ENCODE measurements at regions not wholly inside any gene's neighbourhood (a gene's known extent, or its start where the extent isn't known, plus 50 kb on each side); places are given as distances from the start of the nearest gene placed in this dataset.
"Not testable (repeated sequence)": the region's sequence is repeated elsewhere in the genome, so short reads cannot be mapped to it uniquely, and the experiment has no call there.

DNA sequence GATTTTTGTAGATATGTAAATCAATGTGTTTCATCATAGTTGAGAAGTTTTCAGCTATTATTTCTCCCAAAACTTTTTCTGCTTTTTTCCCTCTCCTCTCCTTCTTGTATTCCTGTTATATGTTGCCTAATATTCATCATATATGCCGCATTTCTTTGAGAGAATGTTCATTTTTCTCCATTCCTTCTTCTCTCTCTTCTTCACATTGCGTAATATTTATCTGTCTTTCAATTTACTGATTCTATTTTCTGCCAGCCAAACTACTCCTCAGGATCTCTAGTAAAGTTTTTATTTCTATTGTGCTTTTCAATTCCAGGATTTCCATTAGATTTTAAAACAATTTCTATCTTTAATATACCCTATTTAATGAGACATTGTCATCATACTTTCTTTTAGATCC is 896.8 kb downstream of the EPHA7 start:
- no peak for DNase-seq (ENCODE audit: low read depth in 3 of 3)

GRCh38 chr6:92521553-92521952 is 897.8 kb downstream of the EPHA7 start:
- no peak for DNase-seq (ENCODE audit: low read depth in 3 of 3)

GRCh38 chr6:92510137-92510536 is 909.2 kb downstream of the EPHA7 start:
- DNase-seq (ENCODE audit: low read depth in 3 of 3), result no peak

DNA sequence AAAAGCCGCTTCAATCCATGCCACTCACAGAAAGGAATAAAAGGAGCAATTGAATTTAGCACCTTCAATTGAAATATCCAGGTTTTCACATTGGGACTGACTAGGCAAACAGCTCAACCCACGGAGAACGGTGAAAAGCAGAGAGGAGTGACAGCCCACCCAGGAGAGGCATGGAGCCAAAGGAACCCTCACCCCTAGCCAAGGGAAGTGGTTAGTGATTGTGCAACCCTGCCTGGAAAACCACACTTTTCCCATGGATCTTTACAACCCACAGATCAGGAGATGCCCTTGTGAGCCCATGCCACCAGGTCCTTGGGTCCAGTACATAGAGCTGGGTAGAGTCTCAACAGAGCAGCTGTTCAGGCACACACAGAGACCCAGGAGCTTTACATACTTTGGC is 911.8 kb downstream of the EPHA7 start:
- no peak for DNase-seq (ENCODE audit: low read depth in 3 of 3)

DNA sequence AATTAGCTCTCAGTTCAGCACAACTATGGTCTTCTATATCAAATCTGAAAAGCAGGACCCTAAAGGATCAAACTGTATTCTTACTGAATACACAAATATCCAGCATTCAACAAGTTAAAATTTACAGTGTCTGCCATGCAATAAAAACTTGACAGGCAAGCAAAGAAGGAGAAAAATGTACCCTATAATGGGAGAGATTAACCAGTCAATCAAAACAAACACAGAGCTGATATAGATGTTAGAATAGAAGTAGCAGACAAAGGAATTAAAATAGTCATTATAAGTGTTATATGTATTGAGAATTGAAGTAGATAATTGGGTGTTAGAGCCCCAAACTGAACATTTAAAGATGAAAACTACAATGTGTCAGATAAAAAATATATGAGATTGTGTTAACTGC is 914.9 kb downstream of the EPHA7 start:
- DNase-seq (ENCODE audit: low read depth in 3 of 3), result no peak

GRCh38 chr6:92497281-92497680 is 922.1 kb downstream of the EPHA7 start:
- DNase-seq (ENCODE audit: low read depth in 3 of 3), result no peak

GRCh38 chr6:92496527-92496926 is 922.8 kb downstream of the EPHA7 start:
- no peak for DNase-seq (ENCODE audit: low read depth in 3 of 3)

- no peak for DNase-seq (ENCODE audit: low read depth in 3 of 3)
Measured at GRCh38 chr6:92495242-92495641, 924.1 kb downstream of the EPHA7 start.

DNA sequence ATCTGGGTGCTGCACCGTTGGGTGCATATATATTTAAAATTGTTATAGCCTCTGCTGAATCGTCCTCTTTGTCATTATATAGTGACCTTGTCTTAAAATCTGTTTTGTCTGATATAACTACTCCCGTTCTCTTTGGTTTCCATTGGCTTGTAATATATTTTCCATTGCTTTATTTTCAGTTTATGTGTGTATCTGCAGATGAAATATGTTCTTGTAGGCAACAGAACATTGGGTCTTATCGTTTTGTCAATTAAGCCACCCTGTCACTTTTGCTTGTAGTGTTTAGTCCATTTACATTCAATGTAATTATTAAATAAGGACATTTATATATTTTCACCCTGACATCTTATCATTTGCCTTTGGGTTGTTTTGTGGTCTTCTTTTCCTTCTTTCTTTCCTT is 933.9 kb downstream of the EPHA7 start:
- DNase-seq (ENCODE audit: low read depth in 3 of 3), result no peak

GRCh38 chr6:92479831-92480230 is 939.5 kb downstream of the EPHA7 start:
- no peak for DNase-seq (ENCODE audit: low read depth in 3 of 3)

DNA sequence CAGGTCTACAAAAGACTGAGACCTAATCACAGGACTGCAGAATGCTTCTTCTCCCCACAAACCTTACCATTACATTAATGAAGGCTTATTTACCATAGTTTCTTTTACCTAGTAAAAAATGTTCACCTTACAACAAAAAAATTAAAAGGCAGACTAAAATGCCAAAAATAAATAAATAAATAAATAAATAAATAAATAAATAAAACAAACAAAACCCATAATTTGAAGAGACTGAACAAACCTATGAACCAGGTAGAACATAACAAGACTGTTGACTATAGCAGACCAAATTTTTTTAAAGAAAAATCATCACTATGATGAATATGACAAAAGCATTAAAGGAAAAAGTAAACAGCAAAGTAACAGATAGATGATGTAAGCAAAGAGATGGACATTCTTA is 946.3 kb downstream of the EPHA7 start:
- DNase-seq (ENCODE audit: low read depth in 3 of 3), result no peak

DNA sequence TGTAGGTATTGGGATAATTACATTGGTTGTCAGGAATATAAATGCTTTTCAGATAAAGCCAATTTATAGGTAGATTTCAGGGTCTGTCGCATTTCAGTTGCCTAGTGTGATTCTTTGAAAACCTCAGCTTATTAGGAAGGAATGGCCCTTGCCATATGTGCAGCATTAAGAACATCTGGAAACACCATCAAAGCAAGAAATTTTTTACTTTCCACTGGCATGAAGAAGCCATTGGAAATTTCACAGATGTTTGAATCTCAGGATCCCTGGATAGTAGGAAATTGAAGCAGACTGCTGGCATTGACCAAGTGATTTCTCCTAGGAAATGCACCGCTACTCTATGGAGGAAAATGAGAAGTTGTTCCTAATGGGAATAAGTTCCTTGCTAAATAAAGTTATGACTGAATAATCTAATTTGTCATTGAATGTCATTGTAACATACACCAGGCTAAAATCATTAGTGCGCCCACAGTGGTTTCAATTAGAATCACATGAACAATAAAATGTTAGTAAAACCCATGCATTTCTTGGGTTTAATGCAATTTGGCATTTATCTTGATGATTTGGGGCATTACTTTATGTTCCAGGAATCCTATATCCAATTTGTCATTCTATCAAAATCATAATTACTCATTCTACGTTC is 950.1 kb downstream of the EPHA7 start:
- DNase-seq (ENCODE audit: low read depth in 3 of 3), result no peak

DNA sequence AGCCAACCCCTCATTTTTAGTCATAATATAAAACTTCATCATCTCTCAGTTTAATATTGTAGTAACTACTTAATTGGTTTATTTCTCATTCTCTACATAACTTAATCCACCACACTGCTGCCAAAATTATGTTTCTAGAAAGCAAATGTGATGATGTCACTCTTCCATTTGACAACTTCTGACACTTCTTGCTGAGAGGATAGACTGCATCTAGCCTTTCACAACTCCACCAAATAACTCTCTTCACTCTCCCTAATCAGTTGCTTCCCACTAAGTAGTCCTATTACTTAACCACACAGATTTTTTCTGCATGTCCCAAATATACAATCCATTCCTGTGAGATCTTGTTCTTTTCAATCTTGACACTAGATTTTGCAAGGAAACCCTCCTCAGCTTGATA is 951.3 kb downstream of the EPHA7 start:
- DNase-seq (ENCODE audit: low read depth in 3 of 3), result no peak

DNA sequence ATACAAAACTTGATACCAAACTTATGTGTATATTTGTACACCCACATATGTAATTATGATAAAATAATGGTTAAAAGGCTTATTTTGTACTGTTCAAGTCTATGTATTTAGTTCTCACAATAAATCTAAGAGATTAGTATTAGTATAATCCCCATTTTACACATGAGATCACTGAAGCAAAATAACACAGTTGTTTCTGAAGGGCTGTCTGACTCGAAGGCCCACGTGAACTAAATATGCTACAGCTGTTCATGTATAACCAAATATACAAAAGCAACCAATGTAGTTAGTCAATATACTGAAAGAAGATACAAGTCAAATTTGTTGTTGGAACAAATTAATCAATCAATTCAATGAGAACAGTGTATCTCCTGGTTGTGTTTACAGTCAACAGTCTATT is 959.2 kb downstream of the EPHA7 start:
- no peak for DNase-seq (ENCODE audit: low read depth in 3 of 3)

- no peak for DNase-seq (ENCODE audit: low read depth in 3 of 3)
Measured at GRCh38 chr6:92459606-92460005, 959.8 kb downstream of the EPHA7 start.

DNA sequence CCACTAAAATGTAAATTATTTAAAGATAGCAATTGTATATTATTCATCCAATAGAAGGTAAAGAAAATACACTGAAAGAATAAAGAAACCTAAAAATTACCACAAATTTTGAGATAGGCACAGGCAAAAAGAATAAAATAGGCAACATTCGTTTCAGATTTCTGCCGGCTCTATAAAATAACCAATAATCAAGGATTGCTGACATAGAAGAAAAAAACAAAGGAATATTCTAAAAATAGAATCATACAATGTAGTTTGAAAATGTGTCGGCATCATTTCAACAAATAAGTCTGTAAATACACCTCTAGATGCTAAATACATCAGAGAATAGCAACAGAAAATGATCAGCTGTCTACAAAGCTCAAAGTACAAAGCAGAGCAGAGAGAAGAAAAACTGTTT is 973.3 kb downstream of the EPHA7 start:
- DNase-seq (ENCODE audit: low read depth in 3 of 3), result no peak

GRCh38 chr6:92433911-92434310 is 985.4 kb downstream of the EPHA7 start:
- DNase-seq (ENCODE audit: low read depth in 3 of 3), result no peak

- DNase-seq (ENCODE audit: low read depth in 3 of 3), result no peak
Measured at GRCh38 chr6:92431502-92431901, 987.9 kb downstream of the EPHA7 start.

GRCh38 chr6:92428448-92428847 is 990.9 kb downstream of the EPHA7 start:
- DNase-seq (ENCODE audit: low read depth in 3 of 3), result no peak

DNA sequence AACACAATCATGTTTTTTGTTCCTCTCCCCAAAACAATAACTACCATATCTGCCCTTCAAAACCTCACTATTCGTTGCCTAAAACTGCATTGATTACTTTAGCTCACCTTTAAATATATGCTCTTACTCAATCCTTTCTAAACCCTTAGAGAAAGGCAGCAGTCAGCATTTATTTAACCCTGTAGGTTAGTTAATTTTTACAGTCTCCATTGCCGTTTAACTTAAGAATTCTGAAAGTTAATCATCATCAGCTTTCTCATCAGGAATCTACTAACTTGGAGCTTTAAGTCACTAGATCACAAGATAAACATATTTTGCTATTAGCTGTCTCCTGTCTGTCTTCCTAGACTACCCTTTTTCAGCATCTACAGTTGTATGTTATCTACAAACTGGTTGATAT is 991.9 kb downstream of the EPHA7 start:
- DNase-seq (ENCODE audit: low read depth in 3 of 3), result no peak

DNA sequence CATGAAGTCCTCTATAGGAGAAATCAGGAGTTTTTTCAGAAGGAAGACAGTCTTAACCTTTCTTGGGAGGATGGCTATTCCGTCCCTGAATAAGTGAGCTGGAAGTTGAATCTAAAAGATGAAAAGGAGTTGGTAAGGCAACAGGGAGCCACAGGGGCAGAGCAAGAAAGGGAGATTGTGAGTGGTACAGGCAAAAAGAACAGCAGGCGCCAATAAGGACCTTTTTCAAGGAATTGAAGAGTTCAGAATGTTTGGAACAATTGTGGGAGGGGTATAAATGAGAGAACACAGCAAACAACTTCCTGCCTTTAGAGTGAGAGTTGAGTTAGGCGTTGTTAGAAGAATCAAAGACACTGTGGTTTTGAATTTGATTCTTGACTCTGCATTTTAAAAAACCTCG is 1003.7 kb downstream of the EPHA7 start:
- no peak for DNase-seq (ENCODE audit: low read depth in 3 of 3)

DNA sequence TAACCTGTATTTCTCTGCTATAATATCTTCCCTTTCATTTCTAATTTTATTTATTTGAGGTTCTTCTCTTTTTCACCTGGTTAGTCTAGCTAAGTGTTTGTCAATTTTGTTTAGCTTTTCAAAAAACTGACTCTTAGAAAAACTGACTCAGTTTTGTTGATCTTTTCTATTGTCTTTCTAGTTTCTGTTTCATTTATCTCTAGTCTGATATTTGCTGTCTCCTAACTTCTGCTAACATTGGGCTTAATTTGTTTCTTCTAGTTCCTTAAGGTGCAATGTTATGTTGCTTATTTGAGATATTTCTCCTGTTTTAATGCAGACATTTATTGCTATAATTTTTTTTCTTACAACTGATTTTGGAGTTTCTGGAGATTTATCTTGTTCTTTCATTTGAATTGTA is 1011.0 kb downstream of the EPHA7 start:
- DNase-seq (ENCODE audit: low read depth in 3 of 3), result no peak

DNA sequence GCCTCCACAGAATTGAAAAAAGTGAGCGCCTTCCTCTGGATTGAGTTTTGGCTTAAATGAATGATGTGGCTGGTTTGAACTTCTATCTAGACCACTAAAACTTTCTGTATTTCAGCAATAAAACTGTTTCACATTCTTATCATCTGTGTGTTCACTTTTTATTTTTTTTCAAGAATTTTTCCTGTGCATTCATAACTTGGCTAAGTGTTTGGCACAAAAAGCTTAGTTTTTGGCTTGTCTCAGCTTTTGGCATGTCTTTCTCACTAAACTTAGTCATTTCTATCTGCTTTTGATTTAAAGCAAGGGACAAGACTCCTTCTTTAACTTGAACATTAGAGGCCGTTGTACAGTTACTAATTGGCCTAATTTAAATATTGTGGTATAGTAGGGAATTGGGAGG is 1015.1 kb downstream of the EPHA7 start:
- no peak for DNase-seq (ENCODE audit: low read depth in 3 of 3)

DNA sequence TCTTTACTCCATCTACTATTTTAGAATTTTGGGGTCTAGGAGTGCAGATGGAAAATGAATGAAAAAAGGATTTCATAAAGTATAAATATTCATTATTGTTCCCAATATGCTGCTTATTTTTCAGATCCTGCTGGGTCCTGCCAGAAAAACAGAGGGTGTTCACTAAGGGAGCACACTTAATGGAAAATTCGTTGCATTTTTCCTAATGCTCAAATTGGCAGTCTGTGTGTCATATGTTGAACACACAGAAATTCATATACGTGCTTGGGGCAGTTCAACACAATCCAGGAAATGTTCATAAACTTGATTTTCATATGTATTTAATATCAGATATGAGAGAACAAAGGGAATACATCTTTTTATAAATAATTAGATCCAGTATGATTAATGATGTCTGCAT is 1019.4 kb downstream of the EPHA7 start:
- no peak for DNase-seq (ENCODE audit: low read depth in 3 of 3)

GRCh38 chr6:92388706-92389105 is 1030.7 kb downstream of the EPHA7 start:
- not testable (repeated sequence) for DNase-seq (ENCODE audit: low read depth in 3 of 3)

Measured in stimulated activated CD4-positive, alpha-beta T cell treated with anti-CD3 and anti-CD28 coated beads, TNF-alpha, amount 100 ng/mL, for 24 hours (primary cell).